IPS DF 19.7 (cell line): ENCODE measurements at regions not wholly inside any gene's neighbourhood (a gene's known extent, or its start where the extent isn't known, plus 50 kb on each side); places are given as distances from the start of the nearest gene placed in this dataset.
"Not testable (repeated sequence)": the region's sequence is repeated elsewhere in the genome, so short reads cannot be mapped to it uniquely, and the experiment has no call there.

Source experiments
- DNase-seq: peaks from one replicate; pipeline ENCODE4 v3.0.0-alpha.2; 2013; ENCODE audit warnings: low read depth, low spot score

DNA sequence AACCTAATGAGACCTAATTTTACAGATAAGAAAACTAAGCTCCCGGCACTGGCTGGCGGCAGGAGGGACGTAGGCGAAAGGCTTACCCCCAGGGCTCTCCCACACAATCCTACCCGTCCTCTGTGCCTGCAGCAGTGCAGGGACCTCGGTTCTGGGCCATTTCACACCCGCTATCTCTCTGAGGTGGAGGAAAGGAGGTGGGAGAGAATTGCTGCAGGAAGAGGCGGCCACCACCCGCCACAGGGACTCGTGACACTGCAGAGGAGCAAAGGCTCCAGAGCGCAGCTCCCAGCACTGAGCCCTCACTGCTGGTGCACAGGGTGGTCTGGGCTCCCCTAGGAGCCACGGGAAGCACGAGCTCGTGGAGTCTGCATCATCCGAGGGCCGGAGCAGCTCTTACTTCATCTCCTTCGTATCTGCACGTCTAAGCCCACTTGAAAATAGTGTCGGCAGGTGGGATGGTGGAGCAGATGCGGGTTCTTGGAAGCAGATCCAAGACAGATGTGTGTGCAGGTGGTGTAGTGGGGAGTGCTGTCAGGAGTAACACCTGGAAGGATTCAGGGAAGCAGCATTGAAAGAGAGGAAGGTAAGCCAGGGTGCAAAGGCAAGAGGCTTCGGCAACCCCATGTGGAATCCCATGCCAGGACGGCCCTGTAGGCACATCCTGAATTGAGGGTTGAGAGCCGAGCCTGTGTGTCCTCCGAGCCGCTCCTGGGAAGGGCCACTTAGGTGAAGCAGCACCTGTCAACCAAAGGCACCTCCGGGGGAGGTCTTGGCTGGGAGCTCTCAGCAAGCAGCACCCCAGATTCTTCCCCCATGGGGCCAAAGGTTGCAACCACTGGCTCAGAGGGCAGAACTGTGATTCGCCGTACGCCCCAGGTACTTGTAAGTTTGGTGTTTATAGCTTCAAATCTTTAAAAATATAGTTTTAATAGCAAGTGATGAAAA lies 115.8 kb upstream of the SPACA7 start:
- no peak for DNase-seq

DNA sequence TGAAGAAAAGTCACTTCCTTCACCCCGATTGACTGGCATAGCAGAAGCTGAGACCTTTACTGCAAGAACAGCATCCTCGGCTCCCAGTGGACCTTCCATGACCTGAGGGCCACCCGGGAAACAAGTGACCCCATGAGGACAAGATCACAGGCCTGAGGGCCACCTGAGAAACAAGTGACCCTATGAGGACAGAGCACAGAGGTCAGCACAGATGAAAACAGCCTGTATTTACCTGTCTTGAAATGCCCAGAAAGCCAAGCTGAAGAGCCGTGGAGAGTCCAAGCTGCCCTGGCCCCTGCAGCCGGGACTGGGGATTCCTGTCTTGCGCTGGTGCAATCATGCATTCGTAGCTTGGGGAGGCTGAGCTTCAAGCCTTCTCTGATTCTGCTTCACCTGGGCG lies 114.2 kb upstream of the SPACA7 start:
- DNase-seq, result no peak

DNA sequence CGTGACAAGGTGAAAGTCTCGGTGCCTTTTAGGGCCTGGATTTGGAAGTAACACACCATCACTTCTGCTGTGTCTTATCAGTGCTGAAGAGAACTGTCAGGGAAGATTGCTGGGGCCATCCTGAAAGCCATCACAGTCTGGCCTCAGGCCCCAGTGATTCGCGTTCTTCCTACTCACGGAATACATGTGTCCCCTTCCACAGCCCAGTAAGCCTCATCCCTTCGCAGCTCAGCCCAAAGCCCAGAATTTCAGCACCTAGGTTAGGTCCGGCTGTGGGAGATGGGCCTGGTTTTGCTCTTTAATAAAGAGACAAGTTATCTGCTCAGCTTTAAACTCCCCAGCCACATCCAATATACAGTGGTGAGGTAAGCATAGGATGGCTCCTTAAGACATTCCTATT lies 113.0 kb upstream of the SPACA7 start:
- DNase-seq, result no peak

DNA sequence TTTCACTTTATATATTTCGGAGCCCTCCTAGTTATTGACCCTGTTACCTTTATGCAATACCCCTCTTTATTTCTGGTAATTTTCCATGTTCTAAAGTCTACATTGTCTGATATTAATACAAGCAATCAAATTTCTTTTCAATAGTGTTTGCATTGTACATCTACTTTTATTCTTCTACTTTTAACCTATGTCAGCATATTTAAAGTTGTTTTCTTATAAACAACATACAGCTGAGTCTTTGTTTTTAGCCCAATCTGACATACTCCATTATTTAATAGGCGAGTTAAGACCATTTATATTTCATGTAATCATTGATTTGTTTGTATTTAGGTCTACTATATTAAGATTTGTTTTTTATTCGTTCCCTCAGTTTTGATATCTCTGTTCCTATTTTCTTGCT lies 108.5 kb upstream of the SPACA7 start:
- no peak for DNase-seq

DNA sequence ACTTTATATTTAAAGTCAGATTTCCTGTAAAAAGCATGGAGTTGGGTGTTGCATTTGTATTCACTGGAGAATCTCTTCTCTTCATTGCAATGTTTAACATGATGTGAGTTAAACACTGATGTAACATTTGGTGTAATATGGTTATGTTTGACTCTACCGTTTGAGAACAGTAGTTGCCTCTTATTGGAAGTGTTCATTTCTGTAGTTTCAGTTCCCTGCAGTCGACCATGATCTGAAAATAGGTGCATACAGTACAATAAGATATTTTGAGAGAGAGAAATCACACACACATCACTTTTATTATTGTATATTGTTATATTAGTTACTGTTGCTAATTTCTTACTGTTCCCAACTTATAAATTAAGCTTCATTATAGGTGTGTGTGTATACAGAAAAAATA lies 105.2 kb upstream of the SPACA7 start:
- DNase-seq, result no peak

DNA sequence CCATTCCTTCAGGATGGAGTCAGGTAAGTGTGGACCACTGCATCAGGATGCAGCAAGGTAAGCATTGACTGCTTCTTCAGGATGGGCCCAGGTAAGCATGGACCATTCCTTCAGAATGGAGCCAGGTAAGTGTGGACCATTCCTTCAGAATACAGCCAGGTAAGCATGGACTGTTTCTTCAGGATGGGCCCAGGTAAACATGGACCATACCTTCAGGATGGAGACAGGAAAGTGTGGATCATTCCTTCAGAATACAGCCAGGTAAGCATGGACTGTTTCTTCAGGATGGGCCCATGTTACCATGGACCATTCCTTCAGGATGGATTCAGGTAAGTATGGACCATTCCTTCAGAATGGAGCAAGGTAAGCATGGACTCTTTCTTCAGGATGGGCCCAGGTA lies 89.4 kb upstream of the SPACA7 start:
- not testable (repeated sequence) for DNase-seq

DNA sequence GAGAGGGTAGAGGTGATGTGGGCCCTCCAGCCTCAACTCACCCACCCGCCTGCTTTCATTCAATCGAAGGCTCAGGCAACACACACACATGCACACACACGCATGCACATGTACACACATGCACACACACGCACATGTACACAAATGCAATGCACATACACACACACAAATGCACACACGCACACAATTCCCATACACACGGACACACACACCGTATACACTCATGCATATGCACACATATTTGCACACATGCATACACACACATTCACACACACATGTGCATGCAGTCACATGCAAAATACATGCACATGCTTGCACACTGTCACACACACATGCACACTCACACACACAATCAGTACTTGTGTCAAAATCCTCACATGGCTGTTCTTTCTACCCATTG lies 55.9 kb upstream of the SPACA7 start:
- DNase-seq, result no peak

DNA sequence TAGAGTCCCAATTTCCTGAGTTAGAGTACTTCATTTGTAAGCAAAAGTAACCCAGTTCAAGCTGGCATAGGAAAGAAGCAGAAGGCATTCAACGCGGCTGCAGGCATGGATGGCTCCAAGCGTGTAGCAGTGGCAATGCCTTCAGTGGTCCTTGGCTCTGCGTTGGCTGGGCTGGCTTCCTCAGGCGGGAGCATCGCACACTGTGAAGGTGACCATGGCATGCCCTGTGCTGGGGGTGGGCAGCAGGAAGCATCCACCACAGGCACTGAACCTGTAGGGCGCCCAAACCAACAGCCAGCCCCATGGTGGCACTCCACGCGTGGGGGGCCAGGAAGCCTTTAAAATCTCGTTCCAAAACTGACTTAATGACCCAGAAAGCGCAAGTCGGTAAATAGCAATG lies 53.6 kb upstream of the SPACA7 start:
- DNase-seq, result no peak

DNA sequence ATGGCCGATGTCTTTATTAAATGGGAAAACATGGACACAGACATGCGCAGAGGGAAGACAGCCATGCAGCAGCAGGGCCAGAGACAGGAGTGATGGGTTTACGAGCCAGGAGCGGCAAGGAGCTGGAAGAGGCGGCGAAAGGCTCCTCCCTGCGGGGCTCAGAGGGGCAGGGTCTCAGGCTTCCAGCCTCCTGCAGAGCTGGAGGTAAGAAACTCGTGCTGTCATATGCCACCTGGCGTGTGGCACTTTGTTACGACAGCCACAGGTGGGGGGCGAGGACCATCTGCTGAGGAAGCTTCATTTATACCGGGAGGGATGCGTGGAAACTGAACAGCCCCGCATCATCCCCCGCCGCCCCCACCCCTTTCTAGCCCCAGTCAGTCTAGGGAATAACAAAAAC lies 52.0 kb upstream of the SPACA7 start:
- DNase-seq, result no peak

DNA sequence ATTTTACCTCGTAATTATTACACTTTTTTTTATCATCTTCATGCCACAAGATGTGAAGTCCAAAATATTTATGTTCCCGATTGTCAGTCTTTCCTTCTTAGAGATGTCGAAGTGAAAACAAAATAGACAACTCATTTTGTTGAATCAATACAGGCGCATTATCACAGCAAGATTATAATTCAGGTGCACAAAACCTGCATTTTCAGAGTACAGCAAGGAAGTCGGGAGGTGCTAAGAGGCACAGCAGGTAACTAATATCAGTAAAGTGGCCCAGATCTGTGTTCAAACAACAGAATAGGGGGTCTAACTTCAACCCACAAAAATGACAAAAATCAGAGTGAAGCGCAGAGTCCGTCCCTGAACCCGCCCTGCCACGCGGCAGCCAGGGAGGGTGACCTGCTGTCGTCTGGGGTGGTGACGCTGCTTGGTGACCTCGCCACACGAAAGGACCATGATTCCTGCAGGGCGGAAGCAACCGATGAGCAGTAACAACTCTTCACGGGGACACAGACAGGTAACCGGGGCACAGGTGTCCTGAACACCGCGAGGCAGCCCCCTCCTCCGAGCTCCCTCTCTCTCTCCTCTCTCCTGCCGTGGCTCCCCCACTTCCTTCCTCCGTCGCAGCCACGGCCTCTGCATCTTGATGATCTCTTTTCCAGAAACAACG lies 50.9 kb upstream of the SPACA7 start:
- no peak for DNase-seq

DNA sequence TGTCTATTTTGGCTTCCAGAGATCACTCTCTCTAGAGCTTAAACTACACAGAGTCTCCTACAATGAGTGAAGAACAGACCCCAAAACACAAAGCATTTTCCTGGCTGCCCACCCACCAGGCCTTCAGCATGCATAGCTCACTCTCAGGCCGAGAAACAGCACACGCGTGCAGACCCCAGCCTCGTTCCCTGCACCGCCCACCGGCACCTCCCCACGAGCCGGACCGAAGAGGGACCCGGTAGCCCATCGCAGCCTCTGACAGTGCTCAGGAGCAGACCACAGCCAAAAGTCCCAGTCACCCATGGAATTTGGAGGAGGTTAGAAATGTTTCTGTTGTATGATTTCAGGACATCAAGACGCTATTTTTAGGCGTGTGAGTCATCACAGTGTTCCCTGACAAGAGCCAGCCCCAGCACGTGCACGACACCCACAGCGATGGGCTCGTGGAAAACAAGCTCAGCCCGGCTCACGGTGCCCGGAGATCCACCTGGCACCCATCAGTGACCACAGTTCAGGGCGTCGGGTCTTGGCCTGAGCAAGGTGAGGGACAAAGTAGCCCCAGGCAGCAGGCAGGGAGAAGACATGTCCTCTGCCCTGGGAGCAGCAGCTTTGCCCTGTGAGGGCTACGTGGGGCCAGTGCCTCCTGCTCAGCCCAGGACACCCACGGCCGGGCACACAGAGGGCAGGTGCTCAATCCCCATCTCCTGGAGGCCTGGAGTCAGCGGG lies 50.1 kb upstream of the SPACA7 start:
- DNase-seq, result no peak
